Peyer's patch (tissue), 4 donors: ENCODE measurements at regions not wholly inside any gene's neighbourhood (a gene's known extent, or its start where the extent isn't known, plus 50 kb on each side); places are given as distances from the start of the nearest gene placed in this dataset.

ENCODE experiments used
- POLR2A ChIP-seq, 2 donors: fragments of 450-650 bp; IDR thresholded peaks; one replicate each; pipeline ENCODE4 v1.5.1; 2017; ENCODE audit warnings: antibody characterized with exemption in 2 of 2, mild to moderate bottlenecking in 2 of 2, moderate library complexity in 2 of 2
- TF ChIP-seq, protein P1 (sequence below), 6 experiments: fragments of 450-650 bp in 4 of 6; fragments of 200-600 bp in 2 of 6; sonication (generic) in 1 of 6; IDR thresholded peaks; one replicate each; pipeline ENCODE4 v1.5.1; 2017 to 2019; ENCODE audit warnings: antibody characterized with exemption in 6 of 6, mild to moderate bottlenecking in 3 of 6, moderate library complexity in 1 of 6

DNA sequence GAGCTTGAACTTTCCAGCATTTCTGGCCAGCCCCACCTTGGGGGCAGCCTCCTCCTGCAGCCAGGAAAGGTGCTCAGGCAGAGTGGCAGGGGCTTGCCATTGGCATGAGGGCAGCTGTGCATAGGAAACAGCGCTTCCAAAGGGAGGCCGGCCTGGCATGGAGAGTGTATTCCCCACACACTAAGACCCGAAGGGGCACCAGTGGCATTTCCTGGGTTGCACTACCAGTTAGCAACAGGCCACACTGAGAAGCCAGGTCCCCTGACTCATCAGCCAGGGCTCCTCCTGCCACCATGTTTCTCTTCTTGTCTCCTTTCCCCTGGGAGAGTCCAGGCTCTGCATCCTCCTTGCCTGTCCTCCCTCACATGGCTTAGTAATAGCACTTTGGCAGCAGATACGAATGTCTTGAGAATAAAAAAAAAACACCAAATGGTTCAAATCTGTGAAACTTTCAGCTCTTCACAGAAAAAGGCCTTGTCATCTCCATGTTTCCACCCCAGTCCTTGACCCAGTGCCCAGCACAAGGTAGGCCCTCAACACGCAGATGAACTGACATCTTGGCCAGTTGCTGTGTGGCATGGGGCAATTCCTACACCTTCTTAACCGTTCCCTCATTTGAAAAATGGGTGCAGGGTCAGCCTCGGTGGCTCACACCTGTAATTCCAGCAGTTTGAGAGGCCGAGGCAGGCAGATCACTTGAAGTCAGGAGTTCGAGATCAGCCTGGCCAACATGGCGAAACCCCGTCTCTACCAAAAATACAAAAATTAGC, 180.4 kb downstream of the SMAD6 start:
- TF ChIP-seq, protein P1, sequence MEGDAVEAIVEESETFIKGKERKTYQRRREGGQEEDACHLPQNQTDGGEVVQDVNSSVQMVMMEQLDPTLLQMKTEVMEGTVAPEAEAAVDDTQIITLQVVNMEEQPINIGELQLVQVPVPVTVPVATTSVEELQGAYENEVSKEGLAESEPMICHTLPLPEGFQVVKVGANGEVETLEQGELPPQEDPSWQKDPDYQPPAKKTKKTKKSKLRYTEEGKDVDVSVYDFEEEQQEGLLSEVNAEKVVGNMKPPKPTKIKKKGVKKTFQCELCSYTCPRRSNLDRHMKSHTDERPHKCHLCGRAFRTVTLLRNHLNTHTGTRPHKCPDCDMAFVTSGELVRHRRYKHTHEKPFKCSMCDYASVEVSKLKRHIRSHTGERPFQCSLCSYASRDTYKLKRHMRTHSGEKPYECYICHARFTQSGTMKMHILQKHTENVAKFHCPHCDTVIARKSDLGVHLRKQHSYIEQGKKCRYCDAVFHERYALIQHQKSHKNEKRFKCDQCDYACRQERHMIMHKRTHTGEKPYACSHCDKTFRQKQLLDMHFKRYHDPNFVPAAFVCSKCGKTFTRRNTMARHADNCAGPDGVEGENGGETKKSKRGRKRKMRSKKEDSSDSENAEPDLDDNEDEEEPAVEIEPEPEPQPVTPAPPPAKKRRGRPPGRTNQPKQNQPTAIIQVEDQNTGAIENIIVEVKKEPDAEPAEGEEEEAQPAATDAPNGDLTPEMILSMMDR (IDR thresholded peaks at IDR 0.05): no peak
- no peak for TF ChIP-seq POLR2A (IDR thresholded peaks at IDR 0.05)
